ENCODE measurements at regions not wholly inside any gene's neighbourhood (a gene's known extent, or its start where the extent isn't known, plus 50 kb on each side); places are given as distances from the start of the nearest gene placed in this dataset.

GRCh38 chr13:80783926-80784565 lies 443.1 kb upstream of the SPRY2 start:
- Histone ChIP-seq H3K9me3 (ENCODE audit: low read length) (no peaks in the 10 kb centered on the region), H2AFZ (ENCODE audit: low read depth, low read length) (no peak overlapping the region), H3K9ac (ENCODE audit: low read length) (no peak overlapping the region), H3K27ac (ENCODE audit: low read length) (no peak overlapping the region), H3K4me3 (ENCODE audit: low read length) (no peak overlapping the region), H4K20me1 (ENCODE audit: insufficient read depth) (no peaks in the 10 kb centered on the region), H3K9me2 (ENCODE audit: insufficient read depth, low read length) (no peaks in the 10 kb centered on the region), H3K36me3 (ENCODE audit: insufficient read depth, low read length) (no peaks in the 10 kb centered on the region), H3K27me3 (ENCODE audit: insufficient read depth, low read depth, low read length) (no peaks in the 10 kb centered on the region), H3K79me2 (replicated peaks; ENCODE audit: insufficient read depth, low read length) (no peaks in the 10 kb centered on the region), H3K4me2 (ENCODE audit: low read length) (no peak overlapping the region), H3F3A (ENCODE audit: insufficient read depth, low read length, poor library complexity, severe bottlenecking) (no peaks in the 10 kb centered on the region)
- no peak for TF ChIP-seq EZH2 (IDR thresholded peaks at IDR 0.05; ENCODE audit: borderline replicate concordance, insufficient read depth, low read length, poor library complexity, severe bottlenecking)
- TF ChIP-seq REST (IDR thresholded peaks at IDR 0.05; ENCODE audit: borderline replicate concordance), result no peak
- no peak for TF ChIP-seq TAF1 (IDR thresholded peaks at IDR 0.05; ENCODE audit: low read depth)

GRCh38 chr13:80782441-80782840 lies 441.5 kb upstream of the SPRY2 start:
- H3K9ac ChIP-seq (ENCODE audit: low read length), result no peak overlapping the region
- H3K9me3 ChIP-seq (ENCODE audit: low read length), result no peaks in the 10 kb centered on the region
- no peaks in the 10 kb centered on the region for H3K27me3 ChIP-seq (ENCODE audit: insufficient read depth, low read depth, low read length)
- H3K79me2 ChIP-seq (replicated peaks; ENCODE audit: insufficient read depth, low read length), result no peaks in the 10 kb centered on the region
- TF ChIP-seq SMC3 (conservative IDR thresholded peaks at IDR 0.05; ENCODE audit: poor library complexity), result no peak
- TF ChIP-seq MXI1 (conservative IDR thresholded peaks at IDR 0.05; ENCODE audit: poor library complexity, severe bottlenecking), result no peak
- no peak for TF ChIP-seq POLR2AphosphoS5 (IDR thresholded peaks at IDR 0.05)
- TF ChIP-seq CTCF (IDR thresholded peaks at IDR 0.05; ENCODE audit: poor library complexity, severe bottlenecking), result no peak
- TF ChIP-seq TAF1 (IDR thresholded peaks at IDR 0.05; ENCODE audit: low read depth), result no peak
- no peak for TF ChIP-seq RAD21 (conservative IDR thresholded peaks at IDR 0.05)
- TF ChIP-seq EP300 (conservative IDR thresholded peaks at IDR 0.05; ENCODE audit: poor library complexity, severe bottlenecking), result no peak
- TF ChIP-seq REST (IDR thresholded peaks at IDR 0.05; ENCODE audit: borderline replicate concordance), result no peak
- no peak for TF ChIP-seq EZH2 (IDR thresholded peaks at IDR 0.05; ENCODE audit: borderline replicate concordance, insufficient read depth, low read length, poor library complexity, severe bottlenecking)
- H4K20me1 ChIP-seq (ENCODE audit: insufficient read depth), result no peaks in the 10 kb centered on the region
- H3K36me3 ChIP-seq (ENCODE audit: insufficient read depth, low read length), result no peaks in the 10 kb centered on the region
- H3K27ac ChIP-seq (ENCODE audit: low read length), result no peak overlapping the region
- no peaks in the 10 kb centered on the region for H3F3A ChIP-seq (ENCODE audit: insufficient read depth, low read length, poor library complexity, severe bottlenecking)
- H3K9me2 ChIP-seq (ENCODE audit: insufficient read depth, low read length), result no peaks in the 10 kb centered on the region
- H3K4me3 ChIP-seq (ENCODE audit: low read length), result no peak overlapping the region
- no peak overlapping the region for H2AFZ ChIP-seq (ENCODE audit: low read depth, low read length)
- no peak overlapping the region for H3K4me2 ChIP-seq (ENCODE audit: low read length)
